H1 (cell line): ENCODE measurements at regions not wholly inside any gene's neighbourhood (a gene's known extent, or its start where the extent isn't known, plus 50 kb on each side); places are given as distances from the start of the nearest gene placed in this dataset.

Experiments used
- CTCF ChIA-PET: fragments of 300-600 bp; sonication (Branson Sonifier 250); formaldehyde crosslinking; loops from one replicate; lab custom pipeline; 2021; ENCODE audit not compliant: partially characterized antibody; lab: Charles Lee
- POLR2A ChIA-PET: fragments of 300-600 bp; sonication (Branson Sonifier 250); formaldehyde crosslinking; loops from one replicate; lab custom pipeline; 2021; ENCODE audit warnings: inconsistent platforms; ENCODE audit not compliant: partially characterized antibody; lab: Charles Lee
- DNase-seq, 2 experiments: peaks; one replicate each; pipeline versions ENCODE4 v3.0.0 to v3.0.0-alpha.2; 2010 to 2022; ENCODE audit warnings: low spot score in 2 of 2, low read depth in 1 of 2, mixed read lengths in 1 of 2
- FAIRE-seq: peaks from 2 replicates; lab custom pipeline; 2011; peaks lifted over from hg19 to GRCh38; lab: Jason Lieb, UNC
- H2AFZ ChIP-seq: 2 replicates; pipeline ENCODE4 v1.8.1; 2012; ENCODE audit warnings: low read length, inconsistent platforms
- H2AK5ac ChIP-seq: 2 replicates; pipeline ENCODE4 v1.6.1; 2013; ENCODE audit warnings: low read depth, low read length
- H2BK120ac ChIP-seq: replicated peaks from 2 replicates; pipeline ENCODE3; 2013; ENCODE audit warnings: low read depth, low read length, inconsistent platforms
- H2BK12ac ChIP-seq: 2 replicates; pipeline ENCODE4 v1.6.1; 2013; ENCODE audit warnings: low read depth, low read length
- H2BK15ac ChIP-seq: 2 replicates; pipeline ENCODE4 v1.6.1; 2013; ENCODE audit warnings: low read length
- H2BK20ac ChIP-seq: 2 replicates; pipeline ENCODE4 v1.6.1; 2013; ENCODE audit warnings: low read length
- H2BK5ac ChIP-seq: 2 replicates; pipeline ENCODE4 v1.6.1; 2013; ENCODE audit warnings: low read depth, low read length
- H3K14ac ChIP-seq: 2 replicates; pipeline ENCODE4 v1.6.1; 2013; ENCODE audit warnings: inconsistent platforms; ENCODE audit not compliant: insufficient read length
- H3K18ac ChIP-seq: 2 replicates; pipeline ENCODE4 v1.6.1; 2013; ENCODE audit warnings: low read length; ENCODE audit errors: extremely low read depth
- H3K23ac ChIP-seq: 2 replicates; pipeline ENCODE4 v1.6.1; 2013; ENCODE audit warnings: inconsistent platforms; ENCODE audit not compliant: insufficient read length
- H3K23me2 ChIP-seq: 2 replicates; pipeline ENCODE4 v1.6.1; 2013; ENCODE audit warnings: low read depth, low read length
- H3K27ac ChIP-seq: 2 replicates; pipeline ENCODE4 v1.6.1; 2011; ENCODE audit warnings: low read depth, low read length, inconsistent platforms
- H3K27me3 ChIP-seq, 4 experiments: replicated peaks in 1 of 4; 1 replicate in 1 of 4; 2 replicates in 3 of 4; pipeline versions ENCODE4 v1.6.1 to v1.8.1; 2011 to 2013; ENCODE audit warnings: low read length in 3 of 4, mild to moderate bottlenecking in 3 of 4, inconsistent platforms in 2 of 4, mixed read lengths in 2 of 4, moderate library complexity in 1 of 4; ENCODE audit not compliant: control insufficient read depth in 3 of 4, insufficient read depth in 3 of 4; ENCODE audit errors: extremely low read depth in 1 of 4
- H3K36me3 ChIP-seq, 4 experiments: 2 replicates each; pipeline versions ENCODE4 v1.6.1 to v1.8.1; 2011 to 2013; ENCODE audit warnings: mild to moderate bottlenecking in 4 of 4, low read length in 3 of 4, moderate library complexity in 2 of 4, control low read depth in 1 of 4, inconsistent platforms in 1 of 4; ENCODE audit not compliant: insufficient read depth in 4 of 4, control insufficient read depth in 2 of 4
- H3K4ac ChIP-seq: replicated peaks from 2 replicates; pipeline ENCODE3; 2013; ENCODE audit warnings: low read length, low read depth, mixed read lengths, inconsistent platforms; ENCODE audit not compliant: insufficient read length
- H3K4me1 ChIP-seq, 4 experiments: replicated peaks in 1 of 4; 1 replicate in 1 of 4; 2 replicates in 3 of 4; pipeline versions ENCODE4 v1.6.1 to v1.8.1; 2011 to 2013; ENCODE audit warnings: low read length in 3 of 4, inconsistent platforms in 2 of 4, mixed read lengths in 1 of 4; ENCODE audit not compliant: insufficient read depth in 4 of 4, control insufficient read depth in 3 of 4
- H3K4me2 ChIP-seq, 2 experiments: 2 replicates each; pipeline versions ENCODE4 v1.6.1 to v1.8.1; 2011 to 2013; ENCODE audit warnings: low read depth in 2 of 2, low read length in 2 of 2, control low read depth in 1 of 2, inconsistent platforms in 1 of 2, mild to moderate bottlenecking in 1 of 2; ENCODE audit not compliant: insufficient read depth in 1 of 2
- H3K4me3 ChIP-seq, 4 experiments: fragments of 200-600, 300-600 bp in 1 of 4; sonication (generic), shearing (Covaris generic), sonication (Bioruptor Twin) in 1 of 4; 2 replicates each; pipeline versions ENCODE4 v1.5.1 to v1.8.1; 2011 to 2016; ENCODE audit warnings: low read length in 4 of 4, low read depth in 3 of 4, control low read depth in 2 of 4, inconsistent platforms in 2 of 4, mild to moderate bottlenecking in 2 of 4, mixed read lengths in 1 of 4, moderate library complexity in 1 of 4; ENCODE audit not compliant: insufficient read depth in 2 of 4; ENCODE audit errors: extremely low read depth in 1 of 4
- H3K56ac ChIP-seq: replicated peaks from 2 replicates; pipeline ENCODE3; 2013; ENCODE audit warnings: low read depth, mild to moderate bottlenecking, mixed read lengths, low read length, inconsistent platforms; ENCODE audit not compliant: insufficient read length
- H3K79me1 ChIP-seq: 2 replicates; pipeline ENCODE4 v1.6.1; 2013; ENCODE audit warnings: low read depth, low read length, control low read depth
- H3K79me2 ChIP-seq, 2 experiments: 2 replicates each; pipeline versions ENCODE4 v1.6.1 to v1.8.1; 2012 to 2013; ENCODE audit warnings: low read length in 2 of 2, mild to moderate bottlenecking in 2 of 2, inconsistent platforms in 1 of 2; ENCODE audit not compliant: insufficient read depth in 2 of 2, control insufficient read depth in 1 of 2
- H3K9ac ChIP-seq, 4 experiments: replicated peaks in 1 of 4; 1 replicate in 1 of 4; 2 replicates in 3 of 4; pipeline versions ENCODE4 v1.6.1 to v1.8.1; 2011 to 2013; ENCODE audit warnings: low read depth in 3 of 4, low read length in 3 of 4, control low read depth in 2 of 4, mild to moderate bottlenecking in 2 of 4, moderate library complexity in 2 of 4, inconsistent platforms in 1 of 4; ENCODE audit errors: extremely low read depth in 1 of 4
- H3K9me3 ChIP-seq, 2 experiments: 2 replicates each; pipeline versions ENCODE4 v1.6.1 to v1.8.1; 2012 to 2013; ENCODE audit warnings: mild to moderate bottlenecking in 2 of 2, moderate library complexity in 2 of 2, control low read depth in 1 of 2, inconsistent platforms in 1 of 2, low read depth in 1 of 2, low read length in 1 of 2, mixed read lengths in 1 of 2; ENCODE audit not compliant: insufficient read depth in 2 of 2
- H4K20me1 ChIP-seq, 2 experiments: replicated peaks in 1 of 2; 2 replicates each; pipeline versions ENCODE3 to v1.8.1; 2011 to 2013; ENCODE audit warnings: inconsistent platforms in 2 of 2, low read length in 2 of 2, mild to moderate bottlenecking in 1 of 2; ENCODE audit not compliant: insufficient read depth in 2 of 2, control insufficient read depth in 1 of 2
- H4K5ac ChIP-seq: 2 replicates; pipeline ENCODE4 v1.6.1; 2013; ENCODE audit warnings: low read length, low read depth, mixed read lengths, inconsistent platforms; ENCODE audit not compliant: insufficient read length
- H4K8ac ChIP-seq: 2 replicates; pipeline ENCODE4 v1.8.0; 2013; ENCODE audit warnings: mild to moderate bottlenecking, moderate library complexity, low read length, inconsistent platforms; ENCODE audit not compliant: insufficient read depth; ENCODE audit errors: extremely low read depth
- H4K91ac ChIP-seq: replicated peaks from 2 replicates; pipeline ENCODE3; 2013; ENCODE audit warnings: low read length, mixed read lengths, inconsistent platforms; ENCODE audit not compliant: insufficient read length
- CBX8 ChIP-seq: fragments of 300-800, 300-1000 bp; sonication (generic); IDR thresholded peaks from 2 replicates; pipeline ENCODE4 v1.7.1; 2016; ENCODE audit warnings: low read depth, low read length, borderline replicate concordance
- GABPA ChIP-seq: IDR thresholded peaks from 2 replicates; pipeline ENCODE4 v1.6.1; 2011; ENCODE audit warnings: mild to moderate bottlenecking, low read length, moderate library complexity, borderline replicate concordance; ENCODE audit not compliant: insufficient read depth
- KDM1A ChIP-seq: fragments of 200-600, 300-600 bp; sonication (generic); IDR thresholded peaks from 2 replicates; pipeline ENCODE4 v1.7.1; 2016; ENCODE audit warnings: mild to moderate bottlenecking, low read length, borderline replicate concordance
- MAFK ChIP-seq: IDR thresholded peaks from 2 replicates; pipeline ENCODE4 v1.6.1; 2012; ENCODE audit warnings: low read depth, mild to moderate bottlenecking, improper control_type of control experiment, low read length
- PHF8 ChIP-seq: fragments of 200-600 bp; sonication (generic); conservative IDR thresholded peaks from 2 replicates; pipeline ENCODE4 v1.7.1; 2012; ENCODE audit warnings: low read depth, mild to moderate bottlenecking, inconsistent platforms, low read length, moderate library complexity
- POU5F1 ChIP-seq: IDR thresholded peaks from 2 replicates; pipeline ENCODE4 v1.6.1; 2011; ENCODE audit warnings: low read depth, mild to moderate bottlenecking, low read length, moderate library complexity
- SIX5 ChIP-seq: IDR thresholded peaks from 2 replicates; pipeline ENCODE4 v1.6.1; 2011; ENCODE audit warnings: mild to moderate bottlenecking, low read depth, low read length
- SRF ChIP-seq: IDR thresholded peaks from 2 replicates; pipeline ENCODE4 v1.6.1; 2011; ENCODE audit warnings: mild to moderate bottlenecking, low read depth, low read length, moderate library complexity
- WGBS, 2 experiments: shearing (Covaris generic) in 1 of 2; methylation state at CpG; one replicate each; pipeline versions ENCODE4 v1.1.6 to v1.1.7; 2013 to 2015; ENCODE audit warnings: low lambda C conversion rate in 2 of 2, mixed read lengths in 2 of 2, inconsistent platforms in 1 of 2, low coverage in 1 of 2, missing lambda C conversion rate in 1 of 2; ENCODE audit not compliant: insufficient replicate concordance in 2 of 2, insufficient coverage in 1 of 2, insufficient read length in 1 of 2; ENCODE audit errors: extremely low coverage in 1 of 2, missing lambda C conversion rate in 1 of 2; 5-methylcytosine and 5-hydroxymethylcytosine counted together
- TF ChIP-seq, protein P1 (sequence below), 3 experiments: IDR thresholded peaks; 1 replicate in 2 of 3; 2 replicates in 1 of 3; pipeline versions ENCODE4 v1.5.1 to v1.6.1; 2011; ENCODE audit warnings: low read length in 3 of 3, mild to moderate bottlenecking in 3 of 3, inconsistent platforms in 2 of 3, low read depth in 1 of 3, moderate library complexity in 1 of 3; ENCODE audit not compliant: insufficient read depth in 1 of 3; ENCODE audit errors: control extremely low read depth in 1 of 3
- TF ChIP-seq, protein P2 (sequence below): IDR thresholded peaks from 2 replicates; pipeline ENCODE4 v1.6.1; 2012; ENCODE audit warnings: low read length, inconsistent platforms

DNA sequence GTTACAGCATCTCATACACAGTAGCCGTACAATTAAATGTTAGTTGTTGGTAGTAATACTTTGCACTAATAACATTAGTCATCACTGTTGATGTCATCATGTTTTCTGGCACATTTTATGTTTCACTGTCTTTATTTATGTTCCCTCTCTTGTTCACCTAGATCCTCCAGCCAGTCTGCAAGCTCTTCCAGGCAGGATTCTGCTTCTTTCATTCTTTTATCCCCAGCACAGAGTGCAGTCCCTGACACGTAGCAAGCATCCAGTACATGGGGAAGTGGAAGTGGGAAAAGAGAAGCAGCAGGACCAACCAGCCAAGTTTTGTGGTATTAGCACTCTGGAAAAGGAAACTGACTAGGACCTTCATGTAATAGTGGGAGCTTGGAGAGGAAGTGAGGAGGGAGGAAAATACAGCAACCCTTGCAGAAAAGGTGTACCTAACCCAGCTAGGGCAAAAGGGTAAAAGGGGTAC, 89.7 kb upstream of the SLC44A1 start:
- Histone ChIP-seq H3K9ac (no peak overlapping the region), H3K4me1 (no peaks in the 10 kb centered on the region), H3K4me3 (no peak overlapping the region), H3K9me3 (no peaks in the 10 kb centered on the region), H4K91ac (no peak overlapping the region), H2AK5ac (no peak overlapping the region), H3K18ac (no peak overlapping the region), H3K56ac (no peak overlapping the region), H2BK20ac (no peak overlapping the region), H3K4me2 (no peak overlapping the region), H3K79me2 (no peaks in the 10 kb centered on the region), H3K27me3 (no peaks in the 10 kb centered on the region), H2AFZ (peak overlapping the region; percentile 29; the same call in 1 of the 2 replicates), H4K8ac (no peak overlapping the region), H3K36me3 (no peaks in the 10 kb centered on the region), H3K27ac (no peak overlapping the region), H2BK120ac (no peak overlapping the region), H3K14ac (no peak overlapping the region), H2BK15ac (0 out of 2 replicates have a peak overlapping the region, but pooled peaks have one; percentile 32), H3K23me2 (no peaks in the 10 kb centered on the region), H3K79me1 (no peaks in the 10 kb centered on the region), H4K20me1 (no peaks in the 10 kb centered on the region), H3K4ac (no peak overlapping the region), H4K5ac (no peak overlapping the region), H2BK12ac (no peak overlapping the region), H3K23ac (no peak overlapping the region), H2BK5ac (no peak overlapping the region)
- FAIRE-seq (no peak), DNase-seq (no peak)
- 83% methylated on average over 2 of the region's 2 CpGs; no CpG with 5 or more reads in 1 of the 2 experiments for WGBS, 2 experiments
- POLR2A ChIA-PET, result interaction anchor here (0.8 kb wide), 1 partner anchor 16 kb away, joined by 3 read pairs; no protein-coding TSS in a partner anchor
- CTCF ChIA-PET, result interaction anchor here (0.8 to 1.9 kb wide), 7 partner anchors 15 to 292 kb away, joined by 3 to 8 read pairs (median 4); no protein-coding TSS in a partner anchor
- TF ChIP-seq PHF8 (no peak), GABPA (no peak), POU5F1 (no peak), CBX8 (no peak), MAFK (no peak), KDM1A (no peak), SRF (no peak), SIX5 (no peak)
- TF ChIP-seq, protein P1, sequence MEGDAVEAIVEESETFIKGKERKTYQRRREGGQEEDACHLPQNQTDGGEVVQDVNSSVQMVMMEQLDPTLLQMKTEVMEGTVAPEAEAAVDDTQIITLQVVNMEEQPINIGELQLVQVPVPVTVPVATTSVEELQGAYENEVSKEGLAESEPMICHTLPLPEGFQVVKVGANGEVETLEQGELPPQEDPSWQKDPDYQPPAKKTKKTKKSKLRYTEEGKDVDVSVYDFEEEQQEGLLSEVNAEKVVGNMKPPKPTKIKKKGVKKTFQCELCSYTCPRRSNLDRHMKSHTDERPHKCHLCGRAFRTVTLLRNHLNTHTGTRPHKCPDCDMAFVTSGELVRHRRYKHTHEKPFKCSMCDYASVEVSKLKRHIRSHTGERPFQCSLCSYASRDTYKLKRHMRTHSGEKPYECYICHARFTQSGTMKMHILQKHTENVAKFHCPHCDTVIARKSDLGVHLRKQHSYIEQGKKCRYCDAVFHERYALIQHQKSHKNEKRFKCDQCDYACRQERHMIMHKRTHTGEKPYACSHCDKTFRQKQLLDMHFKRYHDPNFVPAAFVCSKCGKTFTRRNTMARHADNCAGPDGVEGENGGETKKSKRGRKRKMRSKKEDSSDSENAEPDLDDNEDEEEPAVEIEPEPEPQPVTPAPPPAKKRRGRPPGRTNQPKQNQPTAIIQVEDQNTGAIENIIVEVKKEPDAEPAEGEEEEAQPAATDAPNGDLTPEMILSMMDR (IDR thresholded peaks at IDR 0.05; ENCODE audit: control extremely low read depth in 1 of 3, insufficient read depth in 1 of 3, low read depth in 1 of 3, low read length in 3 of 3), result no peak
- TF ChIP-seq, protein P2, sequence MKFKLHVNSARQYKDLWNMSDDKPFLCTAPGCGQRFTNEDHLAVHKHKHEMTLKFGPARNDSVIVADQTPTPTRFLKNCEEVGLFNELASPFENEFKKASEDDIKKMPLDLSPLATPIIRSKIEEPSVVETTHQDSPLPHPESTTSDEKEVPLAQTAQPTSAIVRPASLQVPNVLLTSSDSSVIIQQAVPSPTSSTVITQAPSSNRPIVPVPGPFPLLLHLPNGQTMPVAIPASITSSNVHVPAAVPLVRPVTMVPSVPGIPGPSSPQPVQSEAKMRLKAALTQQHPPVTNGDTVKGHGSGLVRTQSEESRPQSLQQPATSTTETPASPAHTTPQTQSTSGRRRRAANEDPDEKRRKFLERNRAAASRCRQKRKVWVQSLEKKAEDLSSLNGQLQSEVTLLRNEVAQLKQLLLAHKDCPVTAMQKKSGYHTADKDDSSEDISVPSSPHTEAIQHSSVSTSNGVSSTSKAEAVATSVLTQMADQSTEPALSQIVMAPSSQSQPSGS, result no peak
